Amniotic epithelial cell (primary cell): ENCODE measurements at regions not wholly inside any gene's neighbourhood (a gene's known extent, or its start where the extent isn't known, plus 50 kb on each side); places are given as distances from the start of the nearest gene placed in this dataset.
A peak's percentile ranks its signal among the peaks of the same experiment; 100 is the strongest.

Experiments
- DNase-seq: peaks from one replicate; pipeline ENCODE4 v3.0.0-alpha.2; 2010; ENCODE audit warnings: low read depth

DNA sequence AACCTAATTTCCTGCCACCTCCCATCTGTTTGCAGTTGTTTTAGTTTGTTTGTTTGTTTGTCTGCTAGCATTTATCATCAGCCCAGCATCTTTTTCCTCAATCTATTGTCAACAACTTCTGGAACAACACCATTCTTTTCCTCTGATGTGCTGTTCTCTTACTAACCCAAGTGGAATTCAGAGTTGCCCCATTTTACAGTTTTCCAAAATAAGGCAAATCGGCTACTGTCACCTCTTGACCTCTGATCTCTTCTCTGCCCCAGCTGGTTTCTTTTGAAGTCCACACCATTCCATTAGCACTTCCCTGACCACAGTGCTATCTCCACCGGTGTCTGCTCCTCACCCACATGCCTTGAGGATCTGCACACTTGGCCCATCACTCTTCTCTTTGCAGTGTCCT is 102.4 kb downstream of the EFNB2 start:
- no peak for DNase-seq

DNA sequence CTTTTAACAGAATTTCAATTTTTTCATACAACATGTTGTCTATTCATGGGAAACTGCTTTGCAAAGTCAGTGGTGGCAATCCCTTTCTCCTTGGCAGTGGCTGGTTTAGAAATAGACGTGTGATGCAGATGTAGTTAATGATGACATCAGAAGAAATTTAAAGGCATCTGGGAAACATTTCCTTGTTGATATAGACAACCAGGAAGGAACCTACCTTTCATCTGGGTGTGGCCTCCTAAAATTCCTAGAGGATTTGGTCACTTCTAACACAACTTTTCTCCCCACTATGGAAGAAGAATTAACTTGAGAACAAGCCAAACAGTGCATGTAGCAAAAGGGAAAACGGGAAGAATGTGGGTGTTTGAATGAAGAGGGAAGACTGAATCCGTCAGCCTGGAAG is 102.8 kb downstream of the EFNB2 start:
- no peak for DNase-seq

DNA sequence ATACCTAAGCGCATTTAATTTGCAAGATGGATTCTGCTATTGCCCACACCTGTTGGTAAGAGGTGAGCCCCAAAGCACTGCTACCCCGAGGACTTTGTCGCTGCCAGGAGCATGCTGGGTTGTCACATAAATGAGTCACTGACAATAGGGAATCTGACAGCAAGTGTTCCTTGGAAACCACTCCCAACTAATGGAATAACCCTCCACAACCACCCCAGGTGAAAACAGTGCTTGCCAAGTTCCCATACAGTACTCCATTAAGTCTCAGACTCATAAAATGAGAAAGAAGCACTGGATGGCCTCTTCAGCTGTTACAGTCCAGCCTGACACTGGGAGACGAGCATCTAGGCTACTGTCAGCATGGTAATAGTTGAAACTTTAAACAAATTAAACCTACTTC is 108.6 kb downstream of the EFNB2 start:
- DNase-seq: no peak

DNA sequence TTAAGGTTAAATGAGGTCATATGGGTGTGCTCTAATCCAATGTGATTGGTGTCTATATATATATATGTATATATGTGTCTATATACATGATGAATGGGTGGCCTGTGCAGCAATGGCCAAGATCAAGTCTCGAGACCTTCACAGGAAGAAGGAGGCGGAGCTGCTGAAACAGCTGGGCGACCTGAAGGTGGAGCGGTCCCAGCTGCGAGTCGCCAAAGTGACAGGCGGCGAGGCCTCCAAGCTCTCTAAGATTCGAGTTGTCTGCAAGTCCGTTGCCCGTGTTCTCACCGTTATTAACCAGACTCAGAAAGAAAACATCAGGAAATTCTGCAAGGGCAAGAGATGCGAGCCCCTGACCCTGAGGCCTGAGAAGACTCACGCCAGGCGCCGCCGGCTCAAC is 109.8 kb downstream of the EFNB2 start:
- DNase-seq: no peak

DNA sequence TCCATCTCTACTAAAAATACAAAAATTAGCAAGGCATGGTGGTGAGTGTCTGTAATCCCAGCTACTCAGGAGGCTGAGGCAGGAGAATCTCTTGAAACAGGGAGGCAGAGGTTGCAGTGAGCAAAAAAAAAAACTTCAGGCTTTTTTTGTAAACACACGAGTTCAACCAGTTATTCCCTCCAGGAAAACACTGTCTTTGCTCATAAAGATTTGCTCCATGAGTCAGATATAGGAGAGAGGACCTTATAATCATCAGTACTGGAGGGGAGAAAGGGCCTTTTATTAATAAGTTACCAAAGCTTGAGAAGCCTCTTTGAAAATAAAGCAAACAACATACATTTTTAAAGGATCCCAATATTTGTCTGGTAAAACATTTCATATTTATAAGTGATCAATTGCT is 110.7 kb downstream of the EFNB2 start:
- no peak for DNase-seq

DNA sequence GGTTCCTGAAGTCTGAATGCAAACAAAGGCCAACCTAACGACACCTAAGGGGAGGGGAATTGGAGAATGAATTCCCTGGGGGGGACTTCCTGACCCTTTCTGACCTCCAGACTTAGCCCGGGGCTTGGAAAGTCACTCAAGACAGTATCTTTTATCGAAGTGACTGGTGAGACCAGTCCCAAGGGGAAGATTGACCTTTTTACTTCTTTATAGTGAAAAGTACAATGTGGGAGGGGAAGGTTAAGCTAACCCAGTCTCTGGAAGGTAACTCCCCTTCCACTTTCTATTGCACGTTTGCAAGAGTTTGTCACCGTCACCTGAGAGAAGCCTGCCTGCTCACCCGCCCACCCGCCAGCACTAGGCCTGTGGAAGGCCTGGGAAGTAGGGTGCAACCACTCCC is 111.9 kb downstream of the EFNB2 start:
- no peak for DNase-seq

DNA sequence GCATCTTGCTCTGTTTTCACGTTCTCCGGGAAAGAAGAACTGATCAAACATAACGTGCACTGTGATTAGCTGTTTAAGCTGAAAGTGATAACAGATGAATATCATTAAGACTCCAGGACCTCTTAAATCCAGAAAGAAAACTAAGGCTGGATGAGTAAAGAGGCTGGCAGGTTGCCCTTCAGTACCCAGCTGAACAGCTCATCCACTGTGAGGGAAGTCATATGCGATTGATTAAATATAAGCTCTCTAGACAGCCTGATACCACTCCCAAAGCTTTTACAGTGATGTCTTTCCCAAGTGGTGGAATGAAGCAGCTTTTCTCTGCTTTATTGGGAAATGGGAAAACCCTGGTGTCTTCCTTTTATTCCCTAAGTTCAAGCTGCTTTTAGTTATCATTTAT is 116.9 kb downstream of the EFNB2 start:
- peak; percentile 18 for DNase-seq

DNA sequence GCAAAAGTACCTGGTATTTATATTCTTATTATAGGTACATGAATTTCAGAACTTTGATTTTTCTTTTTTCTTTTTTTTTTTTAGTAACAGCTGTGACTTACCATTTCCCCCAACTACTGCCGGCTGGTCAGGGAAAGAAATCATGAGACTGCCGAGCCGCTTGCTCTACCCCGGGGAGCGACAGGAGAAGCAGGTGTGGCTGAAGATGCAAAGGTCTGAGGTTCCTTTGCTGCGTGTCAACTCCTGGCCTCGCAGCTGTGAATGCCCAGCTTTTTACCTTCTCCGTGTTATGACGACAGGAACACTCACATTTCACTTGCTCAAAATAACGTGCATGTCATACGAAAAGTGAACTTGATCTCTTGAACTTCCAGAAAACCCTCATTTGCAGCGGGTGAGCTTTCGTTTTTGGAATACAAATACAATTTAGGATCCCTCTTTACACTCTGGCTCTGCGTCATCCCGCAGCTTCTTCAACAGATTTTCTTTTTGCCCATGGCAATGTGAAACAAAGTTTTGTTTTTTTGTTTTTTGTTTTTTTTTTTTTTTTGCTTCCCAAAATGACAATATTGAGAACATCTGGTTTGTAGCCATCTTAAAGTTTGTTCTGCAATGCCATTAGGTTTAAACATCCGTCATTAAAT is 117.9 kb downstream of the EFNB2 start:
- DNase-seq: no peak

DNA sequence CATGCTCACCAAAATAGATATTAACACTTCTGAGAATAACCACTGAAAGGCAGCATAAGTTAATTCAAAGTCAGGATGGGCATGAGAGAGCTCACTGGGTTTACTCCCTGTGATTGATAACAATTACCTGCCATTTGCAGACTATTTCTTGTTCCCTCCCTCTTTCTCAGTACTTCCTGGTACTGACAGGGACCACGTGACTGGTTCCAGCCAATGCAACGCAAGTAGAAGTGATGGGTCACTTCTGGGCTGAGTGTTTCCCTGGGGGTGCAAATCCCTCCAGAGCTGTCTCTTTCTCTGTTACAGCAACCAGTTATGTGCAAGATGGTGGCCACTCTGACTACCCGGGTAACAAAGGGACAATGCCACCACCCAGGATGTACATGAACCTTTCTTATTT is 118.8 kb downstream of the EFNB2 start:
- no peak for DNase-seq

DNA sequence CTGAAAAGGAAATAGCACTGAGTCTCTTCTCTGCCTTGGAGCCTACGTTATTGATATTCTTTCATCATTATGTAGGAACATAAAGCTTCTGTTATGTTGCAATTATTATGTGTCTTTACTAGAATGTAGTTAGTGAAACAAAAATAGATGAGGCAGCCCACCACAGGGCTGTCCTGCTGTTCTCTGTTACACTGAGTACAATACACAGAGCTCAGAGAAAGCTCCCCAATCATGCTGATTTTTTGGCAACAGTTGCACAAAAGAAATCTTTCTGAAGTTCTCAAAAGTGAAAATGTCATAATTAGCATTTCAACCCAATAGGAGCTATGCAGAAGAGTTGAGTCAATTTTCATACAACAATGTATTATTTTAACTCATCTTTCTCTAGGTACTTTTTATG is 119.5 kb downstream of the EFNB2 start:
- no peak for DNase-seq

DNA sequence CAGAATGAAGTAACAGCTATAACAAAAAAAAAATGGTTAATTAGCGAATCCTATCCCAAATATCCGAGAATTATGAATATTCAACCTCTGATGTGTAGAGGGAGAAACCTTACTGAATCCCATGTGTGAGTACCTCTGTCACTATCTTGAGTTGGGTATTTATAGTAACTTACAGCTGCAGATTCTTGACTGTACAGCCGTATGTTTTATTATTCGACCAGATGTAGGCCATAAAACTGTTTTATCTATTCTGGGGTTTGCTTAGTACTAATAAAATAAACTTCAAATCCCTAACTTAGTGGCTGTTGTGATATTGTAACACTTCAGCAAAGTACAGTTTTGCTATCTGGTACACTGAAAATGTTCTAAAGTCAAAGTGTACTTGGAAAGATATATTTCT is 120.0 kb downstream of the EFNB2 start:
- DNase-seq: no peak

DNA sequence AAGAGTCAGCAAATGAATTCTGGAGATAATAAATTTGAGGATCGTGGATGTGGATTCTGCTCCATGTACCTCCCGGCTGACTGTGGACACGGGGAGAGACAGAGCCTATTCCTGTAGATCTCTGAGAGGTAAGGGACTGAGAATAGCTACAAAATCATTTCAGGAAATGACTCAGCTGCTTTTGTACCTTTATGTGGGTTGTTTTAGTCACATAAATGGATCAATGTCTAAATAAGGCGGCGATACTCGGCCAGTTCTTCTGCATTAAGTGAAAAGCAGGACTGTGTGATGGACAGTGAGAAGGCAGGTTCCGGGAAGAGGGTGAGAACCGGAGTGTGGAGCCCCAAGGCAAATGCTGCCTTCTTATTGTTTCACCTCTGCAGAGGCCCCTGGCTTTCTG is 128.1 kb downstream of the EFNB2 start:
- no peak for DNase-seq

DNA sequence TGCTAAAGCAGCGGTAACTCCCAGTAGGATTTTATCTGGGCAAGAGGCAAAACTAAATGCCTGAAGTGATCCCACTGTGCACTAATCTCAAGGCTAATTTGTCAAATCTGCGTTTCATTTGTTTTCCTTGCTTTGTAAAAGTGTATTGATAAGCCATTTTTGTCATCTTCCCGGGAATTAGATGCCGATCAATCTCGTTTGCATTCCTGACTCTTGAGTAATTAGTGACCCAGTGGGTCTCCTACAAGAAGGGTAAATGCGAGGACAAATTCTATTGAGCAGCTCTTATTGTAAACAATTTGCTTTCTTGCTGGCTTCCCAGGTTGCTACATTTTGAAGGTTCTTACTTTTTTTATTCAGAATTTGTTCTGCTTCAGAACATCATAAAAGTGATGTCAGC is 129.7 kb downstream of the EFNB2 start:
- DNase-seq: no peak

DNA sequence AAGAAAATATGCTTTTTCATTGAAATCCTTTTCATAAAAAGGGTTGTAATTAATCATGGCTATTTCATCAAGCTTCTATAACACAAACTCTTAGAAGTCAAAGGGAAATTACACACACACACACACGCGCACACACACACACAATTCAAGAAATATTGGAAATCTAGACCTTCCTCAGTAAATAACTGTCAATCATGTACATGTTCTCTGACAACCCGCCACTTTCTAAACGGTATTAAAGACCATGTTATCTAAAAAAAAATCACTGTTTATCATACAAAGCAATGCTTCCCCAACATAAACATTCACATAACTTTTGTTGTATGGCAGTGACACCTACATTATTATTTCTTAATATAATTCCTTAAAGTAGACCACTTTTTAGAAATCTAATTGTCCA is 132.2 kb downstream of the EFNB2 start:
- DNase-seq: no peak

DNA sequence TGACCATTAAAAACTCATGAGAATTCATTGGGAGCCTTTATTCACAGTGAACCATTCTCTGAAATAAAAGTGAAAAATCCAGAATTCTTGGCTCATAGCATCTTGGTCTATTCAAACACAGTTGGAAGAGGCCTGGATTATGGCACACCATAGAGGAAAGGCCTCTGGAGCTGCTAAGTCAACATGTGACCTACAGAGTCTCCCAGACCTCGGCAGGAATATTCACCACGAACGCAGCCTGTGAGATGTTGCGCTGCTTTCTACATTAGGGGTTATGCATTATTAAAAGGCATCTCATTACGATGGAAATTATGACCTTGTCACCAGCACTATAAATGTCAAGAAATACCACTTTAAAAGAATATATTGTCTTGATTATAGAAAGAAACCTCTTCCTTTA is 132.6 kb downstream of the EFNB2 start:
- DNase-seq: no peak

DNA sequence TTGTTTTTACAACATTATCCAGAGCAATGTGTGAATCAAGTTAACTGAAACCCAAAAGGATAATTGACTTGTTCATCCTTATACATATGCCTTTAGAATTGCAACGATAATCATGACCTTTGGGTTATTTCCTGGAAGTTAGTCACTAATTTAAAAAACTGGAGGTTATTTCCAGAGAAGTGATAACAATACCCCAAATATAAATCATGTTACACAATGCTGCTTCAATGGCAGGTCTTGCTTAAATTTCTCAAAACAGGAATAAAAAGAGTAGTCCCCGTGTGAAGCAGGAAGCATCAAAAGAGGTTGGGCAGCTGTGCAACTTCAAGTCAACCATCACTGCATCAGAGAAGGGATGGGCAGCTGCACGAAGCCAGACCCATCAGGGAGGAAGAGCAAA is 134.4 kb downstream of the EFNB2 start:
- peak; percentile 50 for DNase-seq

DNA sequence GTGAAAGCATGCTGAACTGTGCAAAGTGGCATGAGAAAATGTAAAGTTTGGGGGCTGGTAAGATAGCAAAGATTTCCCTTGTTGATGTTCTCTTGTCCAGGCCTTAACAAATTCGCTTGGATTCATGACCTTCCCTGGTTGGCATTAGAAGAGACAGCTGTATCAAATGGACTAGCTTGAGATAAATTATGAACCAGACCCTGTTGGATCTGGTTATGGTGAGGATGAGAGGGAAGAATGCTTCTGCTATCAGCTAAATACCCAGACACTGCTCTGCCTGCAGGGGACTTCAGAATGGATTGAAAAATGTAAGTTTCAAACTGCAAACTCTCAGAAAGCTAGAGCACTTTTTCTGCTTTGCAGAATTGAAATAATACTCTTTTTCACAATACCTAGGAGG is 135.2 kb downstream of the EFNB2 start:
- DNase-seq: no peak

DNA sequence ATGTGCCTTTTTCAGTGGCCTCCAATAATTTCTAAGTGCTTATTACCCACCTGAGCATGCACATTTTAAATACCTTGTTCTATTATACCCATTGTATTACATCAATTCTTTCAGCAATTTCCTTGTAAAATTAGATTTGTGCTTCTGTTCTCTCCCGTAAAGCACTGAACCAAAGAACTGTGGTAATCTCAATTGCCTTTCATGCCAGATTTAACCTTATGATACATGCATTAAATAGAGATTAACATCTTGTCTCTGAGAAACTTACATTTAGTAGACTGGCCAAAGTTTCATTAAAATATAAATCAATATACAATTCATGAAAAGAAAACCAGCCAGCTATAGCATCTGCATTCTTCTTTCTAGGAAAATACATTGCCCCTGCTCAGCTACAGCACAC is 137.2 kb downstream of the EFNB2 start:
- no peak for DNase-seq

DNA sequence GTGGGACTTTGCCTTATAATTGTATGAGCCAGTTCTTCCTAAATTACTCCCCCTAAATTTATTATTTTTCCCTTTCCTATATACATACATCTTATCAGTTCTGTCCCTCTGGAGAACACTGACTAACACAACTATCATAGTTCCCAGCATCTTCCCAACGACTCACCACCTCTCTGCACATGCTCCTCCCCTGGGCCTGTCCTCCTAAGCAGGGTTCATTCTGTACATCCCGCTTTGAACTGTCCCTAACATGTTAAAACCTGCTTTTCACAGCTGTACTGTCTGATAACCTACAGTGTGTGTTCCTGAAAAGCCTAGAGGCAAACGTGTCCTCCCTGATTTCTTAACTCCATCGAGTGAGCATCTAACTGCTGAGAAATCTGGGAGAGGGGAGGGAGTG is 141.7 kb downstream of the EFNB2 start:
- DNase-seq: no peak

DNA sequence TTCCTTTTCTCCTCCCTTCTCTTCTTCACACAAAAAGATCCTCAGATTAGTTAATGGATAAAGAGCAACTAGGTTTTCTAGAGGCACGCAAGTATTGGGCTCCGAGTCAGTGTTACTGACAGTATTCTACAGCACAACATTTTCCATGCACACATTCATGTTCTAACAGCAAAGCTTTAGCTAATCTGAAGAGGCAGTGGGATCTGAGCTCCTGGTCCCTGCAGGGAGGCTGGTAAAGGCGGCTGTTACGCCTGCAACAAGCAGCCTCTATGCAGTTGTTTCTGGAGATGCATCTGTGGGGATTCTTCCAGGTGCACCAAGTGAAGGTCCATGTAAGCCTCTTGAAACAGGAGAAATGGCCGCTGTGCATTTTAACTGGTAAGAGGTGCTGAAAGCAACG is 143.8 kb downstream of the EFNB2 start:
- no peak for DNase-seq

DNA sequence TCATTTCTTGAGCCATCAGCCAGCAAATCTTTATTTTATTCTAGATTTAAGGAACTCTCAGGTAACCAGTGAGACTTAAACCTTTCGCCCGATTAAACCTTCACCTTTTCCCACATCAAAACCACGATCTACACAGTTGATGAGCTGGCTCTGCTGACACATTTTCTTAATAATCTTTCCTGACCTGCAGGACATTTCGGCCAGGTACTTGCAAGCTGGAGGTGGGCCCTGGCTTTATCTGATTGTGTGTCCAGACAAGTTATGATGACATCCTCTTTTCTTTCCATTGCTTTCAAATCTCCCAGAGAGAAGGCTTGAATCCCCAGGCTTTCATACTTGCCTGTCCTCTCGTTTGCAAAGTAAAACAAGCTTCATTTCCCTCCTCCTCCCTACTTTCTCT is 144.2 kb downstream of the EFNB2 start:
- DNase-seq: no peak

DNA sequence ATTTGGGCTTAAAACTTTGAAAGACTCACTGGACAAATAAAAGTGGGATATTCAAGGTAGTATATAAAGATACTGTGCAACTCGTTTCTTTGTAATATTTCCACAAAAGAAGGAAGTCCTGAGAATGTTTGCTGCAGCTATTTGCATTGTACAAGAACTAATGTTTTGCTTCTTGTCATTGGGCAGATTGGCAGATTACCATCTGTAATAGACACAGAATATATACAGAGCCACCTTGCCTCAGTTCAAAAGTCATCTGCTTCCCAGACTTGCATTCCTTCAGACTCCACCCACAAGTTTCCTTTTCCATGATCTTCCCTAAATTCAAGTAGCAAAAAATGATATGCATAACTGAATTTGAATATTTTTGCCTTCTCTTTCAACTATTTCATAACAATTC is 145.1 kb downstream of the EFNB2 start:
- DNase-seq: no peak

DNA sequence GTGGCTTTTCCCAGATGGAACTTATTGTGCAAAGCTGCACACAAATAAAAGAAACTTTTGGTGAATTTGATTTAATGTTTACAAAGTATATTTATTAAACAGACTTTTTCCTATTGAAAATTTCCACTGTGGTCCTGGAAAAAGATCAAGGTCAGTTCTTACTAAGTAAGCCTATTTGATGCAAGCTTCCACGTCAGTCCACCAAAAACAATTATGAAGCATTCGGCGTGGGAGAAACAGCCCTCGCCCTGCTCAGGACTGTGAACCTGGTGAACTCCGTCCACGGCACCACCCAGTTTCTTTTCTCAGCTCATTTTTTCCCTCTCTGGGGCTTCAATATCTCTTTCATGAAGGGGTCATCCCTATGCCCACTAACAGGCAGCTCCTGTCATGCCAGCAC is 149.8 kb downstream of the EFNB2 start:
- peak; percentile 49 for DNase-seq

DNA sequence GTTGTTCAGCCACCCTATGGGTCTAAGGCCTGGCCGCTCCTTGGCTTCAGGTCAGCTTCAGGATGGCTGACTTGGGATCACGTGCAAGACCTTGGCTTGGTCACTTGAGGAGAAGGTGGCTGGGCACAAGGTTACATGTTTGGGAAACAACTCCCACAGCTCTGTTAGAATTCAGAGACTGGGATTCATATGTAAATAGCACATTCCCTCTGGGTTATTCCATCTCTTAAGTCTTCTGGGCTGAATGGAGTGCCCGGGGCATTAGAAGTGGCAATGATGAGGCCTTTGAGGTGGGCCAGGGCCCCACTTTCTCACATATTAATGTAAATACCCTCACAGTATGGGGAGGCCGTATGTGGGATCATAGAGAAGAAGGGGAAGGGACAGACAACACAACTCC is 150.9 kb downstream of the EFNB2 start:
- DNase-seq: no peak

DNA sequence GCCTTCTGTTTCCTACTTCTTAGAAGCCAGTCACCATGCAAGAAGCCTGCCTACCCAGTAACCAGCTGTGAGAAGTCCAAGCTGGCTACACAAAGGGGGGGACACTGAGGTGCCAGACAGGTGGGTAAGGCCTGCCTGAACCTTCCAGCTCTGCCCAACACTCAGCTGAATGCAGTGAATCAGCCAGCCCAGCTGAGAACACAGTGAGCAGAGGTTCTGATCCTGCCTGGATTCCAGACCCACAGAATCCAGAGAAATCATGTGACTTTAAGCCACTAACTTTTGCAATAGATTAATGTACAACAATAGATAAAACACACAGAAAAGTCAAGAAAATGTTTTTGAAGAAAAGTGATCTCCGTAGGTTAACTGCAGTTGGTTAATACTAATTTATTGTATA is 151.7 kb downstream of the EFNB2 start:
- DNase-seq: peak; percentile 61
